CD4-positive, alpha-beta T cell treated with Interleukin-1 beta for 1 hour (primary cell): ENCODE measurements at regions not wholly inside any gene's neighbourhood (a gene's known extent, or its start where the extent isn't known, plus 50 kb on each side); places are given as distances from the start of the nearest gene placed in this dataset.
A peak's percentile ranks its signal among the peaks of the same experiment; 100 is the strongest.
"Not testable (repeated sequence)": the region's sequence is repeated elsewhere in the genome, so short reads cannot be mapped to it uniquely, and the experiment has no call there.

ENCODE experiments used
- DNase-seq, 2 donors: peaks; one replicate each; pipeline ENCODE4 v3.0.0-alpha.2; 2020 to 2022

DNA sequence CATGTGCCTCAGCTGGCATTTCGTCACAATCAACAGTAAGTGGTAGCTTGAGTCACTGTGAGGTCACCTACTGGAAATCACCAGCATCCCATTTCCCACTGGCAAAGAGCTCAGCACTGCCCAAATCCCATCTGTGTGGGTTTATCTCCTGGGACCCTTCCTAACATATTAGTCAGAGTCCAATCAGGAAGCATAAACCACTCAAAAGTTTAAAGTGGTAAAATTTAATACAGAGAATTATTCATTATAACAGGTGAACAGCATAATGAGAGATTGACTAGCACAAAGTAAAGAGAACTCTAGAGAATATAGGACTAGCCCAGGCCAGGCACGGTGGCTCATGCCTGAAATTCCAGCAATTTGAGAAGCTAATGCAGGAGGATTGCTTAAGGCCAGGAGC lies 107.1 kb upstream of the TP53BP2 start:
- DNase-seq, result not testable (repeated sequence)

- DNase-seq, result not testable (repeated sequence)
These were observed 105.8 kb upstream of the TP53BP2 start for GRCh38 chr1:223951551-223951950.

- DNase-seq, result not testable (repeated sequence)
These were observed 104.2 kb upstream of the TP53BP2 start for GRCh38 chr1:223949944-223950343.

DNA sequence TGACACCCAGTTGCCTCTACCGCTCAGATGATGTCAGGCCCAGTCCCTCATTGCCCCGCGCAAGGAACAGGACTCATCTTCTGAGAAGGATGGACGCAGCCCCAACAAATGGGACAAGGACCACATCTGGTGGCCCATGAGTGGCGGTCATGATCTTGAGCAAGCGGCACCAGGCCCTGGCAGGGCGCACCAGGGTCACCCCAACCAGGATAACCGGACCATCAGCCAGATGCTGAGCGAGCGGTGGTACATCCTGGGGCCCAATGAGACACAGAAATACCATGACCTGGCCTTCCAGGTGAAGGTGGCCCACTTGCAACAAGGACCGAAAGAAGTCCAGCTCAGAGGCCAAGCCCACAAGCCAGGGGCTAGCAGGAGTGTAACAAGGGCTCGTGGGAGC lies 102.3 kb upstream of the TP53BP2 start:
- DNase-seq, result not testable (repeated sequence)

- not testable (repeated sequence) for DNase-seq
These were observed 90.8 kb upstream of the TP53BP2 start for GRCh38 chr1:223936592-223936991.

- not testable (repeated sequence) for DNase-seq
These were observed 85.7 kb upstream of the TP53BP2 start for GRCh38 chr1:223931476-223931875.

DNA sequence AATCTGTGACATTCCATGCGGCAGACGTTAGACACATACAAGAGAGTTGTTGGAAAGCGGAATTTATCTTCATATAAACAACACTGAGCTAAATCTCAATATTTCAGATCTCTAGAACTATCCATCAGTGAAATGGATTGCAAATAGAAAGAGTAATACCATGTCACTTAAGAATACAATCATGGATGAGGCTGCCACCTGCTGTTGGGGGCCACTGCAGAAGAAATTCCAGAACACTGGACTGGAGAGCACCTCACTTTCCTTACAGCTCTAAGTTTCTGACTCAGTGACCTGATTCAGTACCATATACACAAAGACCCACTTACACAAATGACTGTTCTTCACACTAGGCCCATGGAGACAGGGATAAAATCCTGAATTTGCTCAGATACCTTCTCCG lies 75.1 kb upstream of the TP53BP2 start:
- peak in 1 of 2 donors; percentile 16 for DNase-seq

DNA sequence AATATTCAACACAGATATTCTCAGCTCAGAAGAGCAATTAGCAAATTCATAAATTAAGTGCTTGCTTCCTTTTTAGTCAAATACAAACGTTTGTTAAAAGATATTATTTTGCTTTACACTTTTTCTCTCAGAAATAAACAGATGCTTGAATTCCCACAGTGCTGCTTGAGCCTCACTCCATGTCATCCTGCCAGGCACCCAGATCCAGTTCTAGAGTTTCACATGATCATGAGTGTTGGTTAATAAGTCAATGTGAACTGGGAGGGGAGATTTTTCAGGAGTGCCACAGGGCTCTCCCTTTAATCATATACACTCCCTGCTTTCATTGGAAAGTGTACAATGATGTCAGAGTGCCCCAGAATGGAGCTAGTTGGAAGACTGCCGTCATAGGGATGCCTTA lies 69.7 kb upstream of the TP53BP2 start:
- not testable (repeated sequence) for DNase-seq

DNA sequence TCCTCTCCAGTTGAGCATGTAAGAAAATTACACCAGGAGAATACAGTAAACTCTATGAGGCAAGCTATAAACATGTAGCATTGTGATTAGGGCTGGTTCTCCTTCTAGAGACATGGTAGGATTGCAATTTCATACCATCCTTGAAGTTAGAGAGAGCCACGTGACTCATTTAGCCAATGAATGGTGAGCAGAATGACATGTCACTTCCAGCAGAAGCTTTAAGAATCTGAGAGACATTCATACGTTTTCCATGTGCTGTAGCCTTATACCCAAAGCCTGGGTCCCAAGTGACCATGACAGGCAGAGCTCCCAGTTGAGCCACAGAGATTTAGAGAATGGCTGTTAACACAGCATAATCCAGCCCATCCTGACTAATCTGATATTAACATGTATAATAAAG lies 68.0 kb upstream of the TP53BP2 start:
- DNase-seq, result not testable (repeated sequence)

GRCh38 chr1:223907943-223908587 lies 62.3 kb upstream of the TP53BP2 start:
- peak; percentile 25 to 42 for DNase-seq

DNA sequence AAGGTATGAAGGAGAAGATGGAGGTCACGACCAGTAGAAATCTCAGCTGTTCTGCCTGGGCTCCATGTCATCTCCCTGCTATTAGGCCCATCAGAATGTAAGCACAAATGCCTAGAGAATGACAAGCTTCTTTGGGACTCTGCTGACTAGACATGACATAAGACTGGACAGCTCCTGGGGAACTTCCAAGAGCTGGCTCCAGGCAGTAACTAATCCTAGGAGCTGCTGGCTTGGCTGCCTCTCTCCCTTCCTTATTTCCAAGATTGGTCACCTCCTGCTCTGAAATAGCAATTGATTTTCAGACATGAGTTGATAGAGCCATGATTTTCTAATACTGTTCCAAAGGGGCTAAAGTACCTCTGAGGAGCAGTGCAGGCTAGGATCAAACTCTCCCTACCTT lies 57.5 kb upstream of the TP53BP2 start:
- DNase-seq, result not testable (repeated sequence)

- not testable (repeated sequence) for DNase-seq
These were observed 54.0 kb upstream of the TP53BP2 start for GRCh38 chr1:223899775-223900174.

DNA sequence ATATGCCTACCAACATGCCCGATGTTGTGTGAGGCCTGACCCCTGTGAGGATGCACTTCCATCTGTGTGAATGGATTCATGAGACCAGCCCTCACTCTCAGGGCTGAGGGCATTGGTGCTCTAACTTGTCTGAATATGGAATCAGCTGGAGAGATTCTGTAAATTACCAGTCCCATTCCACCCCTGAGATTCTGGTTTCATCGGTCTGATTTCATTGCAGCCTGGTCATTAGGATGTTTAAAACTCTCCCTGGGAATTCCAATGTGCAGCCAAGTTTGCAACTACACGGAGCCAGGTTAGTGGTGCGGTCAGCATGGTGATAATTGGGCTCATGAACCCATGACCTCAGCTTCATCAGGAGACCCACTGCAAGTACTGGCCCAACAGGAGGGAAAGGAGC lies 51.4 kb upstream of the TP53BP2 start:
- DNase-seq, result not testable (repeated sequence)

DNA sequence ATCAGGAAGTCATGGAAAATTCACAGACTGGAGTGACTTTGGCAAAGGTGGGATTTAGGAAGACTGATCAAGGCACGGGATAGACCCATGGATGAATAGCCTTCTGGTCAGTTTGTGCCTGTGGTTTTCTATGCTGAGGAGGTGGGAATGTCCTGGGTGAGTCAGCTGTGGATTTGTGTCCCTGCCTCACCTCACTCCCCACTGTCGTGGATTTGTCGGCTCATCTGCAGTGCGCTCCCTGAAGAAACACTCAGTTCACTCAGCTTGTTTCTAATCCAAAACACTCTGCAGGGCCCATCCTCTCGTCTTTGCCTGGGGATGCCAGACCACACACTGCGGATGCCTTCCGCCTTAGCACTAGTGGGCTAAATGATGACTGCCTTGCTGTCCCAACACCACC lies 50.2 kb upstream of the TP53BP2 start:
- not testable (repeated sequence) for DNase-seq
